Common myeloid progenitor, CD34-positive (primary cell): ENCODE measurements at regions not wholly inside any gene's neighbourhood (a gene's known extent, or its start where the extent isn't known, plus 50 kb on each side); places are given as distances from the start of the nearest gene placed in this dataset.

ENCODE experiments used
- CTCF ChIA-PET: fragments of 350-600 bp; sonication (Branson Sonifier 250); formaldehyde crosslinking; loops from one replicate; lab custom pipeline; 2021; ENCODE audit warnings: antibody characterized with exemption; lab: Charles Lee
- POLR2A ChIA-PET: fragments of 350-600 bp; sonication (Branson Sonifier 250); formaldehyde crosslinking; loops from one replicate; lab custom pipeline; 2021; ENCODE audit warnings: antibody characterized with exemption; lab: Charles Lee
- DNase-seq, 3 donors: peaks; one replicate each; pipeline versions ENCODE4 v3.0.0 to v3.0.0-alpha.2; 2013
- H3K27ac ChIP-seq, 2 experiments: 1 replicate in 1 of 2; 2 replicates in 1 of 2; pipeline ENCODE4 v1.7.0; 2013; ENCODE audit warnings: inconsistent platforms in 2 of 2, low read length in 2 of 2, mild to moderate bottlenecking in 2 of 2, low read depth in 1 of 2, moderate library complexity in 1 of 2; ENCODE audit not compliant: severe bottlenecking in 2 of 2, insufficient read depth in 1 of 2, poor library complexity in 1 of 2
- H3K27me3 ChIP-seq, 5 experiments: replicated peaks in 2 of 5; 1 replicate in 3 of 5; 2 replicates in 2 of 5; pipeline versions ENCODE4 v1.6.1 to v1.7.0; 2013; ENCODE audit warnings: low read length in 4 of 5, mild to moderate bottlenecking in 2 of 5, moderate library complexity in 2 of 5, inconsistent platforms in 1 of 5; ENCODE audit not compliant: insufficient read depth in 5 of 5, control insufficient read depth in 4 of 5
- H3K36me3 ChIP-seq, 4 experiments: 1 replicate in 2 of 4; 2 replicates in 2 of 4; pipeline versions ENCODE4 v1.6.1 to v1.7.0; 2013; ENCODE audit warnings: low read length in 3 of 4, control low read depth in 1 of 4, mild to moderate bottlenecking in 1 of 4; ENCODE audit not compliant: control insufficient read depth in 4 of 4, insufficient read depth in 4 of 4
- H3K4me1 ChIP-seq, 4 experiments: 1 replicate in 3 of 4; 2 replicates in 1 of 4; pipeline versions ENCODE4 v1.6.1 to v1.7.1; 2013; ENCODE audit warnings: low read length in 3 of 4, mild to moderate bottlenecking in 3 of 4, control low read depth in 1 of 4, inconsistent platforms in 1 of 4, moderate library complexity in 1 of 4; ENCODE audit not compliant: control insufficient read depth in 4 of 4, insufficient read depth in 4 of 4; ENCODE audit errors: control extremely low read depth in 1 of 4
- H3K4me3 ChIP-seq, 7 experiments: 1 replicate in 4 of 7; 2 replicates in 3 of 7; pipeline versions ENCODE4 v1.5.1 to v1.7.0; 2013; ENCODE audit warnings: mild to moderate bottlenecking in 7 of 7, low read length in 6 of 7, moderate library complexity in 6 of 7, inconsistent platforms in 2 of 7, low read depth in 2 of 7, control low read depth in 1 of 7; ENCODE audit not compliant: insufficient read depth in 4 of 7, control insufficient read depth in 1 of 7; ENCODE audit errors: extremely low read depth in 1 of 7
- H3K9me3 ChIP-seq, 5 experiments: 1 replicate in 4 of 5; 2 replicates in 1 of 5; pipeline versions ENCODE4 v1.6.1 to v1.7.1; 2013; ENCODE audit warnings: low read length in 4 of 5, mild to moderate bottlenecking in 2 of 5, inconsistent platforms in 1 of 5, low read depth in 1 of 5, moderate library complexity in 1 of 5; ENCODE audit not compliant: control insufficient read depth in 4 of 5, insufficient read depth in 2 of 5; ENCODE audit errors: control extremely low read depth in 1 of 5
- WGBS: methylation state at CpG from one replicate; pipeline ENCODE4 v1.1.5; 2013; ENCODE audit not compliant: insufficient coverage; 5-methylcytosine and 5-hydroxymethylcytosine counted together

- POLR2A ChIA-PET = no interaction called here
Measured at GRCh38 chr1:219459351-219460080, 153.4 kb downstream of the ZC3H11B start.

GRCh38 chr1:219446288-219446687, 166.6 kb downstream of the ZC3H11B start:
- CTCF ChIA-PET = no interaction called here
- H3K4me3 ChIP-seq = no peak overlapping the region
- POLR2A ChIA-PET = no interaction called here
- H3K27ac ChIP-seq = no peak overlapping the region
- no peaks in the 10 kb centered on the region for H3K27me3 ChIP-seq
- no peak for DNase-seq
- WGBS = 79% methylated on average over 2 of the region's 3 CpGs
- H3K4me1 ChIP-seq = no peaks in the 10 kb centered on the region
- H3K9me3 ChIP-seq = no peaks in the 10 kb centered on the region
- no peaks in the 10 kb centered on the region for H3K36me3 ChIP-seq

More at GRCh38 chr1:219459351-219460080, 153.4 kb downstream of the ZC3H11B start:
- no peaks in the 10 kb centered on the region for H3K36me3 ChIP-seq
- H3K4me1 ChIP-seq = peaks cover 0 to 5% (median 0%) of the 10 kb centered on the region in 4 experiments
- CTCF ChIA-PET = no interaction called here
- 100% methylated on average over 2 of the region's 5 CpGs for whole genome bisulfite sequencing
- no peak overlapping the region for H3K27ac ChIP-seq
- H3K4me3 ChIP-seq = no peak overlapping the region
- DNase-seq = no peak
- no peaks in the 10 kb centered on the region for H3K9me3 ChIP-seq
- no peaks in the 10 kb centered on the region for H3K27me3 ChIP-seq

DNA sequence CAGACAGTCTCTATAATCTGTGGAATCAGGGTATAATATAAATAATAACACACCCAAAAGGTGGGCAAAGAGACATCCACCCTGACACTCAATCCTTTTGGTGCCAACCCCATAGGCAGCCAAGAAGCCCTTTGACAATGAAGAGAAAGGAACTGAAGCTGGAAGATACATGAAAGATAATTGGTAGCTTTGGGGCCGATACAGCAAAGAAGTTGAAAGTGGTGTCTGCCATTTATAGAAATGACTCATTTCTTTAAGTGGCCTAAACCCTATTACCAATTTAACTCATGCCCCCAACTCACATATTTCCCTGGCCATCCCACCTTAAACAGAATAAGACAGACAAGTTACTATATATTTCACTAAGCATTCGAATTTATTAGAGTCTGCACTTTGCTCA, 167.0 kb downstream of the ZC3H11B start:
- no peaks in the 10 kb centered on the region for H3K9me3 ChIP-seq
- CTCF ChIA-PET = no interaction called here
- no peaks in the 10 kb centered on the region for H3K4me1 ChIP-seq
- DNase-seq = no peak
- H3K27ac ChIP-seq = no peak overlapping the region
- H3K36me3 ChIP-seq = no peaks in the 10 kb centered on the region
- no peaks in the 10 kb centered on the region for H3K27me3 ChIP-seq
- POLR2A ChIA-PET = no interaction called here
- H3K4me3 ChIP-seq = no peak overlapping the region
- whole genome bisulfite sequencing = 67% methylated on average over 1 of the region's 2 CpGs

DNA sequence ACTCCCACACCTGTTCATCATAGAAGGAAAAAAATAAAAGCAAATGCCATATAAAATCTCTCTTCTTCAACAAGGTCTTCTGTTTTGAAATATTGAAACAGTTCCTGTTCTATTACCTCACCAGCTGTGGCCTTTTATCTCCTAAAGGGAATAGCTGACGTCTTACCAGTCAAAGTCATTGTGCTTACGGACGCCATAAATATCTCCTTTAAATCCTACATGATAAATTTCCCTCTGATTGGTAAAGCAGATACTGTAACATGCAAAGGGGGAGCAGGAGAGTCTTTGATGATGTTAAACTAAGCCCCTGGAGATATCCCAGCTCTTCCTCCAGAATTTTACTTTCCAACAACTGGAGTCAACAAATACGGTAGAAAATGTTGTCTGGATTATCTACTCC, 168.4 kb downstream of the ZC3H11B start:
- H3K4me3 ChIP-seq = no peak overlapping the region
- WGBS = 60% methylated on average over 1 of the region's 4 CpGs
- H3K27me3 ChIP-seq = no peaks in the 10 kb centered on the region
- H3K9me3 ChIP-seq = no peaks in the 10 kb centered on the region
- ChIA-PET POLR2A (no interaction called here), CTCF (no interaction called here)
- no peaks in the 10 kb centered on the region for H3K36me3 ChIP-seq
- DNase-seq = no peak
- no peaks in the 10 kb centered on the region for H3K4me1 ChIP-seq
- H3K27ac ChIP-seq = no peak overlapping the region

DNA sequence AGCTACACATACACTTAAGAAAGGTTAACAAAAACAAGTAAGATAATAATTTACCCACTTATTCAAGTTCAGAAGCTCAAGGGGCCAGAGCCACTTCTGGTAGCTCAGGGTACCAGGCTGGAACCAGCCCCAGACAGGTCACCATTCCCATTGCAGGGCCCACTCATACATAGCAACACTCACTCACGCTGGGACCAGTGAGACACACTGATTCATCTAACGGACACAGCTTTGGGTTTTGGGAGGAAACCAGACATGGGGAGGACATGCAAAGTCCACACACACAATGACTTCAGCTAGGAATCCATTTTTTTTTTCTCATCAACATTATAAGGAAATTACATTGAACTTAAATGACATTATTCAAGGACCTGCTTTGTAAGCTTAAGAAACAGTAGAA, 169.1 kb downstream of the ZC3H11B start:
- Histone ChIP-seq H3K27me3 (no peaks in the 10 kb centered on the region), H3K9me3 (no peaks in the 10 kb centered on the region), H3K27ac (no peak overlapping the region), H3K4me3 (no peak overlapping the region), H3K36me3 (no peaks in the 10 kb centered on the region), H3K4me1 (no peaks in the 10 kb centered on the region)
- no peak for DNase-seq
- ChIA-PET POLR2A (interaction anchor here (0.6 kb wide), 1 partner anchor 197 kb away, joined by 3 read pairs; no protein-coding TSS in a partner anchor), CTCF (interaction anchor here (0.6 kb wide), 1 partner anchor 92 kb away, joined by 3 read pairs; no protein-coding TSS in a partner anchor)
- WGBS = no CpG with 5 or more reads among the region's 2 CpGs

GRCh38 chr1:219442611-219443061, 170.3 kb downstream of the ZC3H11B start:
- CTCF ChIA-PET = no interaction called here
- no peak for DNase-seq
- Histone ChIP-seq H3K4me1 (no peaks in the 10 kb centered on the region), H3K27ac (no peak overlapping the region), H3K9me3 (no peaks in the 10 kb centered on the region), H3K4me3 (no peak overlapping the region), H3K36me3 (no peaks in the 10 kb centered on the region), H3K27me3 (no peaks in the 10 kb centered on the region)
- no CpG with 5 or more reads among the region's 4 CpGs for WGBS
- POLR2A ChIA-PET = no interaction called here

DNA sequence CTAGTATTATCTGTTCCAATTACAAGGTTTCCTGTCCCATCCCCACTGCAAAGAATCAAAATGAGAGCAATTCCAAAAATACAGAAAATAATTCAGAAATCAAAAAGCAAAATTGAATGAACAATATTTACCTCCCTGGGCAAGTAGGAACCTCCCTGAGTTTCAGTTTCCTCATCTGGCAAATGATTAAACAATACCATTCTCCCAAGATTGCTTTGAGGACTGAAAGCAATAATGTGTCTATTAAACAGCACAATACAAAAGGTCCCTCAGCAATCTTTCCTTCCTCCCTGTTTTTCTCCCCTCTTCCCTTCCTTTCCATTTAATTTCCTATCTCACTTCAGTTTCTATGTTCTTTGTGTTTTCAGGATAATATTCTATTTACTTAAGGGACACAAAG, 171.0 kb downstream of the ZC3H11B start:
- Histone ChIP-seq H3K27ac (no peak overlapping the region), H3K9me3 (no peaks in the 10 kb centered on the region), H3K4me1 (no peaks in the 10 kb centered on the region), H3K4me3 (no peak overlapping the region), H3K36me3 (no peaks in the 10 kb centered on the region), H3K27me3 (no peaks in the 10 kb centered on the region)
- CTCF ChIA-PET = no interaction called here
- no peak for DNase-seq
- POLR2A ChIA-PET = no interaction called here
